ENCODE measurements at regions not wholly inside any gene's neighbourhood (a gene's known extent, or its start where the extent isn't known, plus 50 kb on each side); places are given as distances from the start of the nearest gene placed in this dataset.

DNA sequence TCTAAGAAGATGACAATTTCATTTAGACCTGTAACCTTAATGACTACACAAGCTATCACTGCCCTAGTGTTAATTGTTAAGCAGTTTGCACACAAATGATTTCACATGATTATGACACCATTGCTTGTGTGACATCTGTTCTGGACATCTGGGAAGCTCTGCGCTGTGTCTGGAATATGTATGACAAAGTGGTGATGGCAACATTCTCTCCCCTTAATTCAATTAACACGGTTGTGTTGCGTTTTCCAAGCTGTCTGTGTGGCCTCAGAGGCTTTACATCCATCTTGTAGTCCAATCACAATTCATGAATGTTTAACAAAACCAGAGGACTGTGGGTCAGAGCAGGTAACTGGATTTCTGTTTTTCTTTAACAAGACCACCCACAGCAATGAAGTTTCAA is 204.4 kb downstream of the COG6 start:
- DNase-seq, result no peak

DNA sequence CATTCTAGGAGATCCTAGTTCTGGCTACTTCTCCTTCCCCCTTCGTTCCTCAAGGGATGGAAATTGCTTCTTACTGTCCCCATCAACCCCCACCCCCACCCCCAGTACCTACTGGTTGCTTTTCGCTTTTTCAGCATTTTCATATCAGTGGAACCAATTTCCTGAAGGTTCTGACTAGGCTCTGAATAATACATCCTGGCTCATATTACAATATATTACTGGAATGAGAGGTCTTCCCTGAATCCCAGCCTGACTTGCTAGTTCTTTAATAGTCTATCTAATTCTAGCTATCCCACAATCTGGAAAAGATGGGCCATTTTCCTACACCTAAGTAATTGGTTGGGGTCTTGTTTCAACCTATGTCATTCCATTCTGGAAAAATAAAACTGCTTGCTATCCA is 207.4 kb downstream of the COG6 start:
- DNase-seq, result no peak

DNA sequence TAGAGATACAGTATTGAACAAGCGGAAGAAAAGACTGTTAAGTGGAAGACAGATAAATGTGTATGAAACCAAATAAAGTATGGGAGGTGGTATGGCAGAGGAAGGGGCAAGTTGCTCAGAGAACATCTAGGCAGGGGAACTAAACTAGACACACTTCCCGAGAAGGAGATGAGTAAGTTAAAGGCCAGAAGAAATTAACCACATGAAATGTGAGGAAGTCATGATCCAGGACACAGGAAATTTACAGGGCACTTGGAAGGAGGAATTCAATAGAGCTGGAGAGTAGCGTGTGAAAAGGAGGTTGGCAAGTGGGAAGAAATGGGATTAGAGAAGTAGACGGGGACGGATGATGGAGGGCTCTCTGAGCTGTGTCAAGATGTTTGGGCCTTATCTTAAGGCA is 208.8 kb downstream of the COG6 start:
- no peak for DNase-seq

DNA sequence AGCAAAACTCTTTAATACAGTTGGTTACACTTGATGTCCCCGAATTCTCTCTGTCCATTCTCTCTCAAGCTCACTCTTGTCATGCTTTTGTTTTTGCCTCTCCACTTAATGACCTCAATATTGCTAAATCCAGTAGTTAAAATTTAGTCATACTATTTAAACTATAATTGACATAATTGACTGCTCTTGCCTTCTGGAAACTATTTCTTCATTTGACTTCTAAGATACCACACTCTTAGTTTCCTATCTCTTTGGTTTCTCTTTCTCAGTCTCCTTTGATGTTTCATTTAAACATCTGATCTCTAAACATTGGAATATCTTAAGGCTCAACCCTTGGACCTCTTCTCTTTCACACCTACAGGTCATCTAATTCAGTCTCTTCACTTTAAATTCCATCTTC is 211.3 kb downstream of the COG6 start:
- no peak for DNase-seq

DNA sequence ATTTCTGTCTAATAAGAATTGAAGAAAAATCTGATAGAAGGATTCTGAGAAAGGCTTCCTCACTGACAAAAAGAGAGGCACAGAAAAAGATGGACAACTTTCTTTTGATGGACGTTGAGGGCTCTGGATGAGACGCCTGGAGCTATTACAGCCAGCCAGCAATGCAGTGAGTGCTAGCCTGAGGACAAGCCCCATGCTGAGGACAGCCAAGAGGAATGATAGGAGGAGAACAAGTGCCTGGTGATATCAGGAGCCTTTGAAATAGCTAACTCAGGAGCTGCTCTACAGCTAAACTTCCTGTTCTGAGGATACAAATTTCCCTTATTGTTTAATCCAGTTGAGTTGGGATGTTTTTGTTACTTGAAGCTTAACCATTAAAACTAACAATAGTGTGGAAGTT is 212.3 kb downstream of the COG6 start:
- DNase-seq, result no peak

DNA sequence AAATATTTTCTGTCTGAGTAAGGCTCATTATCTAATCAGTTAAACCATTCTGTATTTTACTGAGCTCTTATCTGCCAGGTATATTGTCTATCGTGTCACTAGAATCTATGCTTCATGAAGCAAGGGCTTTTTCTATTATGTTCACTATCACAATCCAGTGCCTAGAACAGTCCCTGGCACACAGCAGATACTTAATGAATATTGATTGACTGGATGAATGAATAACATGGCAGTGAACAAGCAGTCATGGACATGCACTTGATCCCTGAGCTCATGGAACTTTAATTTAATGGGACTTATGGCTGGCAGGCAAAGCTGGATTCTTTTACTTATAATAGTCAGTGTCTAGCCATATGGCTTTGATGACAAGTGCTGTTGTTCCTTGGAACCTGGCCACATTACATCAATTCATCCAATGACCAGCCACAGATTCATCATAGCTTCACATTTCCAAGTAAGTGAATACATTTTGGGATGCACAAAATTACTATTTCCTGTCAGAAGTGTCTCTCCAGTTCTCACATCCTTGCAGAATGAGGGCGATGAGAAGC is 214.8 kb downstream of the COG6 start:
- no peak for DNase-seq

DNA sequence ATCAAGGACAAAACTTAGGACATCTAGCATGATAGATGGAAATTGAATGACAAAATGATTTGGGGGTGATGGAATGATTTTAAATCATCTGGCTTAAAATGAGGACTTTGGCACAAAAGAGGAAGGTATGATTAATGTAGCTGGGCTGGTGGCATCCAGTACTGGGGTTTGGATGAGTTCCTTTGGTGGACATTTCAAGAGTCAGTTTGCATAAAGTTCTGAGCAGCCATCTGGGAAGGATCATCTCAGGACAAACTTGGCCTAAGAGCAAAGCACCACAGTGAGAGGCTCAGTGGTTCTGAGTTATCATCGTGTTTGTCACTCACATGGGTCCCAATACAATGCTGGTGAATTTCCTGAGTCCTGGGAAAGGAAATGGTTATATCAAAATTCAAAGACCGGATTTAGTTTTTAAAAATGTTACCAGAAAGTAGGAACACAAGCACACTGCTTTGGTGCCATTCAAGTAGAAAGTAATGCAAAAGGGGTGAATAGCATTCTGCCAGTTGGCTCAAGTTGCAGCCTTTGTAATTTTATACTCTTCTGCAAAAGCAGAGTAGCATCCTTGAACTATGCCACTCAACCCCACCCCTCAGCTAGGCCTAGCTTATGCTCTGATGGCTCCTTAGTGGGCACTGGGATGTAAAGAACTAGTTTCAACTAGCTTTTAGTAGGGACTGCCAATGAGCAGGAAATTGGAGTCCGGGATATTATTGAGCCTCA is 219.0 kb downstream of the COG6 start:
- DNase-seq, result peak in 1 of 2 experiments; percentile 0

DNA sequence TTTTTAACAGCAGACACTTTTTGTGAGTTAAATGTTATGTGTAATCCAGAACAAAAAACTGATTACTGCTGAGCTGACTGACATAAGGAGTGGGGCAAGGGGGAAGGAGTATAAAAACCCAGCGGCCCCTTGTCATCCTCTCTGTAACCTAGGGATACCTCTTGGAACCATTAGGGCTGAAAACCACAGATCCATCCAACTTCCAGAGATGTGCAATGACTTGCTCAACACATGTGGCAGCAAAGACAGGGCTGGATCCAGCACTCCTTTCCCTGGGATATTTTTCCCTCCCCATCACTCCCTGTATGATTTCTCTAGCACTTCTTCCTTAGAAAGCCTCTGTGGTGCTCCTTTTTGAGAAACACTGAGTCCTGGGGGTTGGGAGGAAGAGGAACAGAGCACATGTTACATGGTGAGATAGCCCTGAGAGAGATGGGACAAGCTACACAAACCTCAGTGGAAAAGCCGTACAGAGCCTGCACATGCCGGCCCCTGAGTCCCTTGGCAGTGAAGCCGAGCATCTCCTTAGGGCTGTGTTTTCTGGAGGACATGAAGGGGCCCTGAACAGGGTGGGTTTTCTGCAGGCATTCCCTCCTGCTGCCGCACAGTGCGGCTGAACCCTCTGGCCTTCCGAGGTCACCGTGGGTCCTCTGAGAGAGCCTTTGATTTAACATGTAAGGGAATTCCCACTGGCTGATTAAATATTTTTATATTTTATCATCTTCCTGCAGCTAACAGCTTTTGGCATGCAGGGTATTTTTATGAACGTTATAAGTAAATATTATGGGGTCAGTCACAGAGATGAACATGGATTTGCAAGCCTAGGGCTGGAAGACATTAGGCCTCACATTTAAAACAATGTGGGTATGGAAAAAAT is 219.9 kb downstream of the COG6 start:
- no peak for DNase-seq

DNA sequence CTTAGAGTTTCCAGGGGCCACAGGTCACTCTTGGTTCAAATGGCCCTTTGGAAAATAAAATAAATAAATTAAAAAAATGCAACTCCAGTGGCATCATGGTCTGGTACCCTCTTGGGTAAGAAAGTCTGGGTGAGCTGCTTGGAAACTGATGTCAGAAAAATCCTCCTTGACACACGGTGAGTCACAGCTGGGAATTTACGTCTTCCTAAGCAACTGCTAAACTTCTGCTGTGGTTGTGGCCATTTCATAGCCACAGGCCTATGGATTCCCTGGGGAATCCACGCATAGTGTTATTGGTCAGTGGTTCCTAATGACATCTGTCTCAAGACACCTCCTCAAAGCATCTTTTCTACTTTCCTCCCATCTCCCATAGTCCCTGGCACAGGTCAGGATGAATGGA is 220.8 kb downstream of the COG6 start:
- no peak for DNase-seq

DNA sequence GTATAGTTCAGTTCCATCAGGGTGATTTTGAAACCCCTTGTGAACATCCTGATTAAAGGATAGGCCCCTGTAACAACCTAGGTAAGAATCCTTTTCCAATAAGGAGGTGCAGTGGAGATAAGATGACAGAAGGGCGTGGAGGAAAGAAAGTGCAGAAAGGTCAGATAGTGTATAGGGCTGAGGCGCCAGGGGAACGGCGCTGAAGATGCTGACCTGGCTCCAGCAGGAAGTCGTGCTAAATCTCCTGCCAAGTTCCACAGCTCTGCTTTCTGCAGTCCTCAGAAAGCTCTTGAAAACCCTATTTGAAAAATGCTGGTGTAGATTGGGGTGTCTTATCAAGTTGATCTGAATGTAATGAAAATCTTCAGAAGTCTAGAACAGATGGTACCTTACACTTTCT is 221.7 kb downstream of the COG6 start:
- DNase-seq, result no peak

DNA sequence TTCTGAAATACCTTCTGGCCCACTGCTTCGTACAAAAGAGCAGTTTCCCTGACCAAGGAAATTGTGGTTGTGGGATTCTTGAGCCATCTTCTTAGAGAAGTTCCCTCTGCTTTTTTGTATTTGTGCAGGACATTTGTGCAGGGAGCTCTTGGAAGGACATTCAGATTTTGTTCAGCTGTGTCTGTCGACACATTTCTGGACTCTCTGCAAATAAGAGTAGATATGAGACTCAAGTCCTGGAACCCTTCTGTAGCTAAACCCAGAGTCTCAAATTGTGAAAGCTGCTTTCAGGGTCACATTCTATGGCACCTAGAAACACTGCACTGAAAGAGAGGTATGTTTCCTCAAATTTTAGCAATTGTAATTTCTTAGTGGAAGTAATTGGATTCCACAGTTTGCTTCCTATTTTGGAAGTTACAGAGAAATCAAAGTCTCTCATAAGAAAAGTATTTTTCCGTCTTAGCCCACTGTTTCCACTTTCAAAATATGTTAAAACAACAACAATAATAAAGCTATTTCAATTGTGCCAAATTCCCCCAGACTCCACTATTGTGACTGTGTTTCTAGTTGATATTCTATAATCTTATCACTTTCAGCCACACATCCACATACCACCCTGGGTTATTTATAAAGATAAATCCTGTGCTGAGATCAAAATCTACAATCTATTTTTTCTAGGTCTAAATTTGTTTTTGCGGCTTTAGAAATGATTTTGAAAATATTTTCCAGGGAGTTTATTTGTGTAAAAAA is 224.0 kb downstream of the COG6 start:
- no peak for DNase-seq

DNA sequence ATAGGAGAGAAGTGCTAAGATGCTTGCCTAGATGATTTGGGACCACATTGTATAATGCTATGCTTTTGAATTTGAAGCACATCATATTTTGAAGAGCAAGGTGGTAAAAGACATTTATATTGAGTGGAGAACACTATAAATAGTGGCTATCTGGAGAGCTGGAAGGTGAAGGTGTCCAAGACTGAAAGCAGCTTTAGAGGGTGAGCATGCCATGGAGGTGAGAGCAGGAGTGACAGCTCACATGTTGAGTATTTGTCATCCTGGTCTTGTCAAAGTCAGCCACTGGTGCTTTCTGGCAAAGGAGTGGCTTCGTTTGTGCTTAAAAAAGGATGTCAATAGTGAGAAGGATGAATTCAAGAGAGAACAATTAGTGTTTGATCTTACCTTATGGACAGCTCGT is 225.9 kb downstream of the COG6 start:
- no peak for DNase-seq

DNA sequence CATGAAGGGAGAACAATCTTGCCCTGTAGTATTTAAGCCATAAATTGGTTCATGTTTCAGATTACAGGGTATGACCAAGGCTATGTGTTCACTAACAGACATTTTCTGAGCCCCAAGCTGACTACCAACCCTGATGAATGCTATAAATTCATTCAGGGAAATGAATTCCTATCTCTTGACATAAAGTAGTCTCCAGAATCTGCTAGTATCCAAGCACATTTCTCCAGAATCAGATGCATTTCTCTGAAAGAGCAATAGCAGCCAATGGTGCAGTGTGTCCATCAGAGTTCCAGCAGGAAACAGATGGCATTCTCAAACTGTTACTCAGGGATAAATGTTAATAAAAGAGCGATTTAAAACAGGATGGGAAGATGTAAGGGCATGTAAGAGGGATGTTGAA is 226.4 kb downstream of the COG6 start:
- no peak for DNase-seq

DNA sequence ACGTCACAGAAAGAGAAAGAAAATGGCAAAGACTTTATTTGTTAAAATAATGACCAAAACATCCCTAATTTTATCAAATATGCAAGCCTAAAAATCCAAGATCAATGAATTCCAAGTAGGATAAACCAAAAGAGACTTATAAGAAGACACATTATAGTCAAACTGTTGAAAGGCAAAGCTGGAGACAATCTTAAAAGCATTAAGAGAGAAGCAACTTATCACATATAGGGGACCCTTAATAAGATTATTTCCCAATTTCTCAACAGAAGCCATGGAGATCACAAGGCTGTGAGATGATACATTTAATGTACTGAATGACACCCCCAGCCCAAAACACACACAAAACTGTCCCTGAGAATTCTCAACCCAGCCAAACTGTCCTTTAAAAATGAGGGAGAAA is 228.7 kb downstream of the COG6 start:
- no peak for DNase-seq

DNA sequence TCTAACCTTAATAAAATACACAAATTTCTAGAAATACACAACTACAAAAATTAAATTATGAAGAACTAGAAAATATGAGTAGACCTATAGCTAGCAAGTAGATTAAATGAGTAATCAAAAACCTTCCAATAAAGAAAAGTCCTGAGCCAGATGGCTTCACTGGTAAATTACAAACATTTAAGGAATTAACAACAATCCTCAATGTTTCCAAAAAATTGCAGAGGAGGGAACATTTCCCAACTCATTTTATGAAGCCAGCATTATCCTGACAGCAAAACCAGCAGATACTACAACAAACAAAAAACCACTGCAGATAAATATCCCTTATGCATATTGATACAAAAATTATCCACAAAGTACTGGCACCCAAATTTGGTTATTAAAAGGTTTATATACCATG is 230.9 kb downstream of the COG6 start:
- DNase-seq, result no peak

DNA sequence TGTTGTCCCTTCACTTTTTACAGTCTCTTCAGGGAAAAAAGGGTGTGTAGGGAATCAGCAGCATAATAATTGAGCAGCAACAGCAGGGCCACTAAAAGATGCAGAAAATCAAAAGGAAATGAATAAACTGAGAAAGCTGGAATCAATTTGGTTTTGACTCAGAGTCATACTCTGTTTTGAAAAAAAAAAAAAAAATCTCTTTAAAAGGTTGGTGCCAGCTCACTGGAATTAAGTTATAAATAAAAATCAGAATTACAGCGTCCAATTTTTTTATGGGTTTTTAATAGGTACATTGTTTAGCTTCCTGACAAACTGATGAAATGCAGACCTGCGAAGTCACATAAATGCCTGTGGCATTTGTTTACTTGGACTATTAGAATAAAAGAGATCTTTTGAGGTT is 231.9 kb downstream of the COG6 start:
- no peak for DNase-seq

DNA sequence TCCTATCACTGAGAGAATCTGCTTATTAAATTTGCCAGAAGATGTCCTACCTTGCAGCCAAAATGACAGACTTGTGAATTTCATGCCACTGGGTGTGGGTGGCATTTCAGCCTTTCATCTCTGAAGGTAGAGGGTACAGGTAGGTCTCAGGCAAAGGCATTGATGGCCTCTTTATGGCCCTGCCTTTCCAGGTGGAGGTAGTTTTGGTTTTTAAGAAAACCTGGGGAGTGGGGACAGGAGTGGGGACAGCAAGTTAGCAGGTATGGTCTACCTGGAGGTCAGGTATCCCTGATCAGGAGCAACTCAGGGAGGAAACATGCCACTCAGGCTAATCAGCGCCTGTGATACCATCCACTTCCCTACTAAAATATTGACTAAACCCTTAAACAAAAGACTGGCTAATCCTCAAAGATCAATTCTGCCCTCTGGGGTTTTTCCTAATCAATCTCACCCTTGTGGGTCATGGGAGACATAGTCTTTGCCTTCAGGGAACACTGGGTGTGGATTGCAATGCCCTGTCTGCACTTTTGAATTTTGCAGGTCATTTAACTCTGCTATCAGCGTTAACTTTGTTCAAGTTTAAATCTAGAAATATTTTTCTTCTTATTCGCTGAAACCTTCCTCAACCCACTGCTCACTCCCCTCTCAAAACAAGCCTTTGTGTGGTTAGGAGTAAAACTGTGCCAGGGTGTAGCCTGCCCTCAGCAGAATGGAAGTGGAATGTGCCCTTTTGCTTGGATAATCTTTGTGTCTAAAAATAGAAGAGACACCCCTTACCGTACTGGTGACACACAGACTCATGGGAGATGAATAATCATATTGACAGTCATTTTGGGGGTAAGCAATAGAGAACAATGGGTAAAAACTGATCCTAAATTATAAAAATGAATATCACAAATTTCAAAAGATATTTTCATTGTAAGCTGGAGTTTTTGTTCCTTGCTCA is 233.7 kb downstream of the COG6 start:
- DNase-seq, result no peak

DNA sequence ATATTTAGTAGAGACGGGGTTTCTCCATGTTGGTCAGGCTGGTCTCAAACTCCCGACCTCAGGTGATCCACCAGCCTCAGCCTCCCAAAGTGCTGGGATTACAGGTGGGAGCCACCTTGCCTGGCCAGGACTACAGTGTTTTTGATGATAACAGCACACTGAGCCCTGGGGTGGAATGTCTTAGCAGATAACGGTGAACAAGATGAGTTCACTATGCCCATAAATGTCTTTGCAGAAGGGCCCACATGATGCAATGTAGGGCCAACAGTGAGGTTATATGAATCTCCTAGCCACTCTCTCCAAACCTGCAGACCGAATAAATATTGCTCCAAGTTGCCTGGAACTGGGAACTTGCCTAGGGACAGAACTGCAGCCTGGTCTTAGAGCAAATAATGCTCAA is 235.1 kb downstream of the COG6 start:
- DNase-seq, result no peak

DNA sequence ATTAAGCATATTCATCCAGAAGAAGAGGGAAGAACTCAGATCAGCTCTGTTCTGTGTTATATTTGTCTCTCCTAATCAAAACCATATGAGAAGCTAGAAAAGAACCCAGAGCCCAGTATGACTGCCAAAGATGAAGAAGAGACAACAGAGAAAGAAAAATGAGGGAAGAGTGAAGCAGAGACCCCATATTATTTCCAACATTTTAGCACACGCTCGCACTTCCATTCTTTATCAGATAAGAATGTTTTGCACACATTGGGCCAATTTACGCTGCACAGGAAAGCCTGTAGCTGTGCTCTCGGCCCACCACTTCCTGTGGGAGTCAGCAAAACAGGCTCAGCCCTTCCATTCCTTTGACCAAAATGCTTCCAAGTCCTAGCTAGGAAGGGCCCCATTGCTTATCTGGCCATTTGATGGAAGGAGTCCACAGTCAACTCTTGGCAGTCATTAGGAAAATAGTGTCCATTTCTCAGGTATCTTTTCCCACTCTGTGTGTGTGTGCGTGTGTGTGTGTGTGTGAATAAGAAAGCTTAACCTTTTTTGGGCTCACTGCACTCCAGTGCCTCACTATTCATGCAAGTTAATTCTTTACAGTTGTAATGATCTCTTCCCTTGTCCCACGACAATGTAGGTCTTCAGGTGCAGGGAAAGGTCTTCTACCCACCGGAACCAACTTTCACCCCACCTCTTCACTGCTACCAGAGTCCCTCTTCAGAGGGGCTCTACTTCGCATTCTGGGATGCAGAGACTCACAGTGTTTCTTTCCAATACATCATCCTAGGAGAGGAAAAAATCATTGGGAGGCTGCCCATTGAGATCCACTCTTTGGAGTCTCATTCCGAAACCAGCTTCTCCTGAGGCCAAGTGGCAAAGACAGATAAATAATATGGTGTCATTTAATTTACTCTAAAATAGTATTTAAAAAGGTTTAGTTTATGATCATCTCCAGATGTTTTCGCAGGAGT is 237.5 kb downstream of the COG6 start:
- DNase-seq, result no peak

DNA sequence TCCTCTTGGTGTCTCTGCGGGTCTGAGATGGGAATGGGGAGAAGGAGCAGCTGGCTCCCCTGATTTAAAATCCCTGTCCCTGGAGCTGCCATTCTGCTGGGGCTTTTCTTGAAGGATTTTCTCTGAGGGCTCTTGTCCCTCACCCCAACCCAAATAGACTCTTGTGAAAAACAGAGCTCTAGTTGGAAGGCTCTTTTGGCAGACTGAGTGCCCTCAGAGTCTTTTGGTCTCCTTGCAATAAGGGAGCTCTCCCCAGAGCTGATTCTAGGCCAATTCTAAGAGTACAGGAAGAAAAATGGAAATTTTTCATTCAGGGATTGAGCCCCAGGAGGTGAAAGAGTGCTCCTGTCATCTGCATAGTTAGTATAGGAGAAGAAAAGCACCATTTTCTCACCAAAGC is 238.3 kb downstream of the COG6 start:
- DNase-seq, result no peak

DNA sequence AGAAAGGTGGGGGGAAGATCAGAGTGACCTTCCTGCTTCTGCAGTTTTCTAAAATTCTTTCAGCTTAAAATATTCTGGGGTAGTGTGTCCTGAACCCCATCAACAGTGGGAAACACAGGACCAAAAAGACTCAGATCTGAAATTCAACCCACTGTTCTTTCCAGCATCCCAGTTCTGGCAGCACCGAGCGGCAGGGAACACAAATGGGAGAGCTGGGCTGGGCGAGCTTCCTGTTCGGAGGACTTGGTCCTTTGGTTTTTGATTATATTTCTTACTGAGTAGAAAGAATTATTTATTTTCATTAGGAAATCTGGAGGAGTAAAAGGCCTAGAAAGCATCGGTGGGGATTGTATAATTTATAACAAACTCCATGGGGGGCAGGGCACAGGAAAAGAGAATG is 239.1 kb downstream of the COG6 start:
- no peak for DNase-seq
